ENCODE measurements at regions not wholly inside any gene's neighbourhood (a gene's known extent, or its start where the extent isn't known, plus 50 kb on each side); places are given as distances from the start of the nearest gene placed in this dataset.

- no peak for DNase-seq
- Histone ChIP-seq H3K27ac (ENCODE audit: low read depth in 2 of 2, low read length in 2 of 2) (no peak overlapping the region), H3K36me3 (ENCODE audit: control insufficient read depth in 2 of 3, insufficient read depth in 3 of 3, low read length in 3 of 3) (no peaks in the 10 kb centered on the region), H3K4me3 (ENCODE audit: low read length in 3 of 3) (no peak overlapping the region), H3K9me3 (ENCODE audit: control insufficient read depth in 2 of 3, insufficient read depth in 1 of 3, low read length in 3 of 3) (peaks cover 0 to 4% (median 0%) of the 10 kb centered on the region in 3 donors), H3K9ac (ENCODE audit: low read length in 3 of 3) (no peak overlapping the region), H3K27me3 (ENCODE audit: control insufficient read depth, insufficient read depth, low read length) (no peaks in the 10 kb centered on the region), H3K4me1 (ENCODE audit: control insufficient read depth in 2 of 3, insufficient read depth in 2 of 3, low read depth in 1 of 3, low read length in 3 of 3) (no peaks in the 10 kb centered on the region)
- no peak for FAIRE-seq
- intact Hi-C loops (cut with DNase I) = no loop called here
- no peak for TF ChIP-seq CTCF (IDR thresholded peaks at IDR 0.05; ENCODE audit: borderline replicate concordance, extremely low read depth, insufficient read depth)
Measured at GRCh38 chr5:24391816-24392215, 253.0 kb downstream of the CDH10 start.

- no peaks in the 10 kb centered on the region for H3K36me3 ChIP-seq (ENCODE audit: control insufficient read depth in 2 of 3, insufficient read depth in 3 of 3, low read length in 3 of 3)
- intact Hi-C loops (cut with DNase I) = no loop called here
- H3K4me1 ChIP-seq (ENCODE audit: control insufficient read depth in 2 of 3, insufficient read depth in 2 of 3, low read depth in 1 of 3, low read length in 3 of 3) = no peaks in the 10 kb centered on the region
- no peaks in the 10 kb centered on the region for H3K27me3 ChIP-seq (ENCODE audit: control insufficient read depth, insufficient read depth, low read length)
- FAIRE-seq = no peak
- no peak overlapping the region for H3K9ac ChIP-seq (ENCODE audit: low read length in 3 of 3)
- no peak for DNase-seq
- TF ChIP-seq CTCF (IDR thresholded peaks at IDR 0.05; ENCODE audit: borderline replicate concordance, extremely low read depth, insufficient read depth) = no peak
- no peak overlapping the region for H3K27ac ChIP-seq (ENCODE audit: low read depth in 2 of 2, low read length in 2 of 2)
- H3K4me3 ChIP-seq (ENCODE audit: low read length in 3 of 3) = no peak overlapping the region
- no peaks in the 10 kb centered on the region for H3K9me3 ChIP-seq (ENCODE audit: control insufficient read depth in 2 of 3, insufficient read depth in 1 of 3, low read length in 3 of 3)
Measured at GRCh38 chr5:24397601-24398000, 247.2 kb downstream of the CDH10 start.

GRCh38 chr5:24401773-24402172 lies 243.0 kb downstream of the CDH10 start:
- intact Hi-C loops (cut with DNase I) = no loop called here
- Histone ChIP-seq H3K36me3 (ENCODE audit: control insufficient read depth in 2 of 3, insufficient read depth in 3 of 3, low read length in 3 of 3) (no peaks in the 10 kb centered on the region), H3K4me3 (ENCODE audit: low read length in 3 of 3) (no peak overlapping the region), H3K27me3 (ENCODE audit: control insufficient read depth, insufficient read depth, low read length) (no peaks in the 10 kb centered on the region), H3K9ac (ENCODE audit: low read length in 3 of 3) (no peak overlapping the region), H3K27ac (ENCODE audit: low read depth in 2 of 2, low read length in 2 of 2) (no peak overlapping the region), H3K9me3 (ENCODE audit: control insufficient read depth in 2 of 3, insufficient read depth in 1 of 3, low read length in 3 of 3) (no peaks in the 10 kb centered on the region), H3K4me1 (ENCODE audit: control insufficient read depth in 2 of 3, insufficient read depth in 2 of 3, low read depth in 1 of 3, low read length in 3 of 3) (no peaks in the 10 kb centered on the region)
- TF ChIP-seq CTCF (IDR thresholded peaks at IDR 0.05; ENCODE audit: borderline replicate concordance, extremely low read depth, insufficient read depth) = no peak
- FAIRE-seq (no peak), DNase-seq (no peak)

- Histone ChIP-seq H3K9me3 (ENCODE audit: control insufficient read depth in 2 of 3, insufficient read depth in 1 of 3, low read length in 3 of 3) (no peaks in the 10 kb centered on the region), H3K9ac (ENCODE audit: low read length in 3 of 3) (no peak overlapping the region), H3K27ac (ENCODE audit: low read depth in 2 of 2, low read length in 2 of 2) (no peak overlapping the region), H3K36me3 (ENCODE audit: control insufficient read depth in 2 of 3, insufficient read depth in 3 of 3, low read length in 3 of 3) (no peaks in the 10 kb centered on the region), H3K4me1 (ENCODE audit: control insufficient read depth in 2 of 3, insufficient read depth in 2 of 3, low read depth in 1 of 3, low read length in 3 of 3) (no peaks in the 10 kb centered on the region), H3K4me3 (ENCODE audit: low read length in 3 of 3) (no peak overlapping the region), H3K27me3 (ENCODE audit: control insufficient read depth, insufficient read depth, low read length) (no peaks in the 10 kb centered on the region)
- intact Hi-C loops (cut with DNase I) = no loop called here
- TF ChIP-seq CTCF (IDR thresholded peaks at IDR 0.05; ENCODE audit: borderline replicate concordance, extremely low read depth, insufficient read depth) = no peak
- FAIRE-seq = no peak
- no peak for DNase-seq
Measured at GRCh38 chr5:24407466-24407865, 237.3 kb downstream of the CDH10 start.
